ENCODE measurements at regions not wholly inside any gene's neighbourhood (a gene's known extent, or its start where the extent isn't known, plus 50 kb on each side); places are given as distances from the start of the nearest gene placed in this dataset.

GRCh38 chr7:23887660-23888059 lies 177.6 kb downstream of the STK31 start:
- H3K9me2 ChIP-seq (ENCODE audit: insufficient read depth, low read length) = no peaks in the 10 kb centered on the region
- H4K20me1 ChIP-seq (ENCODE audit: insufficient read depth) = no peaks in the 10 kb centered on the region
- TF ChIP-seq REST (IDR thresholded peaks at IDR 0.05; ENCODE audit: borderline replicate concordance) (no peak), MXI1 (conservative IDR thresholded peaks at IDR 0.05; ENCODE audit: poor library complexity, severe bottlenecking) (no peak), SMC3 (conservative IDR thresholded peaks at IDR 0.05; ENCODE audit: poor library complexity) (no peak), RAD21 (conservative IDR thresholded peaks at IDR 0.05) (no peak), POLR2AphosphoS5 (IDR thresholded peaks at IDR 0.05) (no peak), TAF1 (IDR thresholded peaks at IDR 0.05; ENCODE audit: low read depth) (no peak), EZH2 (IDR thresholded peaks at IDR 0.05; ENCODE audit: borderline replicate concordance, insufficient read depth, low read length, poor library complexity, severe bottlenecking) (no peak), EP300 (conservative IDR thresholded peaks at IDR 0.05; ENCODE audit: poor library complexity, severe bottlenecking) (no peak)
- TF ChIP-seq, protein P1, sequence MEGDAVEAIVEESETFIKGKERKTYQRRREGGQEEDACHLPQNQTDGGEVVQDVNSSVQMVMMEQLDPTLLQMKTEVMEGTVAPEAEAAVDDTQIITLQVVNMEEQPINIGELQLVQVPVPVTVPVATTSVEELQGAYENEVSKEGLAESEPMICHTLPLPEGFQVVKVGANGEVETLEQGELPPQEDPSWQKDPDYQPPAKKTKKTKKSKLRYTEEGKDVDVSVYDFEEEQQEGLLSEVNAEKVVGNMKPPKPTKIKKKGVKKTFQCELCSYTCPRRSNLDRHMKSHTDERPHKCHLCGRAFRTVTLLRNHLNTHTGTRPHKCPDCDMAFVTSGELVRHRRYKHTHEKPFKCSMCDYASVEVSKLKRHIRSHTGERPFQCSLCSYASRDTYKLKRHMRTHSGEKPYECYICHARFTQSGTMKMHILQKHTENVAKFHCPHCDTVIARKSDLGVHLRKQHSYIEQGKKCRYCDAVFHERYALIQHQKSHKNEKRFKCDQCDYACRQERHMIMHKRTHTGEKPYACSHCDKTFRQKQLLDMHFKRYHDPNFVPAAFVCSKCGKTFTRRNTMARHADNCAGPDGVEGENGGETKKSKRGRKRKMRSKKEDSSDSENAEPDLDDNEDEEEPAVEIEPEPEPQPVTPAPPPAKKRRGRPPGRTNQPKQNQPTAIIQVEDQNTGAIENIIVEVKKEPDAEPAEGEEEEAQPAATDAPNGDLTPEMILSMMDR (IDR thresholded peaks at IDR 0.05; ENCODE audit: poor library complexity, severe bottlenecking) = no peak
- no peak overlapping the region for H3K27ac ChIP-seq (ENCODE audit: low read length)
- no peak overlapping the region for H3K4me2 ChIP-seq (ENCODE audit: low read length)
- H3F3A ChIP-seq (ENCODE audit: insufficient read depth, low read length, poor library complexity, severe bottlenecking) = no peaks in the 10 kb centered on the region
- no peaks in the 10 kb centered on the region for H3K27me3 ChIP-seq (ENCODE audit: insufficient read depth, low read depth, low read length)
- no peaks in the 10 kb centered on the region for H3K79me2 ChIP-seq (replicated peaks; ENCODE audit: insufficient read depth, low read length)
- no peak overlapping the region for H2AFZ ChIP-seq (ENCODE audit: low read depth, low read length)
- H3K9me3 ChIP-seq (ENCODE audit: low read length) = no peaks in the 10 kb centered on the region
- H3K9ac ChIP-seq (ENCODE audit: low read length) = no peak overlapping the region
- no peaks in the 10 kb centered on the region for H3K36me3 ChIP-seq (ENCODE audit: insufficient read depth, low read length)
- H3K4me3 ChIP-seq (ENCODE audit: low read length) = no peak overlapping the region

GRCh38 chr7:23888958-23889357 lies 178.9 kb downstream of the STK31 start:
- Histone ChIP-seq H3F3A (ENCODE audit: insufficient read depth, low read length, poor library complexity, severe bottlenecking) (no peaks in the 10 kb centered on the region), H3K27ac (ENCODE audit: low read length) (no peak overlapping the region)
- TF ChIP-seq TAF1 (IDR thresholded peaks at IDR 0.05; ENCODE audit: low read depth) = no peak
- TF ChIP-seq, protein P1 (IDR thresholded peaks at IDR 0.05; ENCODE audit: poor library complexity, severe bottlenecking) = no peak
- TF ChIP-seq RAD21 (conservative IDR thresholded peaks at IDR 0.05) = no peak
- TF ChIP-seq EP300 (conservative IDR thresholded peaks at IDR 0.05; ENCODE audit: poor library complexity, severe bottlenecking) = no peak
- TF ChIP-seq POLR2AphosphoS5 (IDR thresholded peaks at IDR 0.05) = no peak
- TF ChIP-seq REST (IDR thresholded peaks at IDR 0.05; ENCODE audit: borderline replicate concordance) = no peak
- TF ChIP-seq MXI1 (conservative IDR thresholded peaks at IDR 0.05; ENCODE audit: poor library complexity, severe bottlenecking) = no peak
- TF ChIP-seq EZH2 (IDR thresholded peaks at IDR 0.05; ENCODE audit: borderline replicate concordance, insufficient read depth, low read length, poor library complexity, severe bottlenecking) = no peak
- no peak for TF ChIP-seq SMC3 (conservative IDR thresholded peaks at IDR 0.05; ENCODE audit: poor library complexity)

More at GRCh38 chr7:23888958-23889357, 178.9 kb downstream of the STK31 start:
- H3K4me2 ChIP-seq (ENCODE audit: low read length) = no peak overlapping the region
- H3K4me3 ChIP-seq (ENCODE audit: low read length) = no peak overlapping the region
- H3K79me2 ChIP-seq (replicated peaks; ENCODE audit: insufficient read depth, low read length) = no peaks in the 10 kb centered on the region
- no peak overlapping the region for H3K9ac ChIP-seq (ENCODE audit: low read length)
- H3K27me3 ChIP-seq (ENCODE audit: insufficient read depth, low read depth, low read length) = no peaks in the 10 kb centered on the region
- no peaks in the 10 kb centered on the region for H3K9me3 ChIP-seq (ENCODE audit: low read length)
- no peaks in the 10 kb centered on the region for H3K9me2 ChIP-seq (ENCODE audit: insufficient read depth, low read length)
- H3K36me3 ChIP-seq (ENCODE audit: insufficient read depth, low read length) = no peaks in the 10 kb centered on the region
- H2AFZ ChIP-seq (ENCODE audit: low read depth, low read length) = no peak overlapping the region
- no peaks in the 10 kb centered on the region for H4K20me1 ChIP-seq (ENCODE audit: insufficient read depth)
